CD4-positive, alpha-beta T cell (primary cell): ENCODE measurements at regions not wholly inside any gene's neighbourhood (a gene's known extent, or its start where the extent isn't known, plus 50 kb on each side); places are given as distances from the start of the nearest gene placed in this dataset.

Source experiments
- ATAC-seq: fragments of 200-7000 bp; cut with Tn5 transposase; one replicate; pipeline ENCODE4 v1.10.0; 2022; ENCODE audit warnings: mild to moderate bottlenecking; ENCODE audit not compliant: poor library complexity
- CTCF ChIA-PET: fragments of 350-600 bp; sonication (Branson Sonifier 250); formaldehyde crosslinking; loops from one replicate; lab custom pipeline; 2021; ENCODE audit warnings: antibody characterized with exemption, inconsistent platforms; lab: Charles Lee
- POLR2A ChIA-PET: fragments of 350-600 bp; sonication (Branson Sonifier 250); formaldehyde crosslinking; loops from one replicate; lab custom pipeline; 2021; ENCODE audit warnings: antibody characterized with exemption, inconsistent platforms; lab: Charles Lee
- DNase-seq, 14 experiments: peaks; one replicate each; pipeline ENCODE4 v3.0.0-alpha.2; 2013 to 2020; ENCODE audit warnings: mixed read lengths in 2 of 14
- H3K27ac ChIP-seq, 2 donors: one replicate each; pipeline versions ENCODE4 v1.5.1 to v1.7.0; 2013; ENCODE audit warnings: low read length in 2 of 2, low read depth in 1 of 2, mild to moderate bottlenecking in 1 of 2
- H3K27me3 ChIP-seq, 2 experiments: 1 replicate in 1 of 2; 2 replicates in 1 of 2; pipeline versions ENCODE4 v1.6.1 to v1.7.0; 2013; ENCODE audit warnings: low read length in 2 of 2, control low read depth in 1 of 2, mild to moderate bottlenecking in 1 of 2, moderate library complexity in 1 of 2; ENCODE audit not compliant: insufficient read depth in 2 of 2, control insufficient read depth in 1 of 2
- H3K36me3 ChIP-seq: one replicate; pipeline ENCODE4 v1.6.1; 2013; ENCODE audit warnings: low read length, control low read depth; ENCODE audit not compliant: insufficient read depth
- H3K4me1 ChIP-seq: one replicate; pipeline ENCODE4 v1.6.1; 2013; ENCODE audit warnings: low read length, control low read depth; ENCODE audit not compliant: insufficient read depth
- H3K4me3 ChIP-seq: one replicate; pipeline ENCODE4 v1.5.1; 2013; ENCODE audit warnings: mild to moderate bottlenecking, low read length, moderate library complexity
- H3K9me3 ChIP-seq, 2 experiments: 1 replicate in 1 of 2; 2 replicates in 1 of 2; pipeline versions ENCODE4 v1.6.1 to v1.7.0; 2013; ENCODE audit warnings: low read length in 2 of 2, mild to moderate bottlenecking in 2 of 2, control low read depth in 1 of 2, moderate library complexity in 1 of 2; ENCODE audit not compliant: control insufficient read depth in 1 of 2, insufficient read depth in 1 of 2
- H3K27ac Mint-ChIP-seq: one replicate; pipeline ENCODE4 v1.8.0; 2020; ENCODE audit warnings: mixed read lengths
- H3K27me3 Mint-ChIP-seq: one replicate; pipeline ENCODE4 v1.8.0; 2021; ENCODE audit warnings: mixed read lengths
- H3K36me3 Mint-ChIP-seq: one replicate; pipeline ENCODE4 v1.8.0; 2021; ENCODE audit warnings: low read depth, mixed read lengths
- H3K4me1 Mint-ChIP-seq: one replicate; pipeline ENCODE4 v1.8.0; 2021; ENCODE audit warnings: low read depth, mixed read lengths
- H3K4me3 Mint-ChIP-seq: one replicate; pipeline ENCODE4 v1.8.0; 2020; ENCODE audit warnings: mild to moderate bottlenecking, mixed read lengths
- H3K9me3 Mint-ChIP-seq: one replicate; pipeline ENCODE4 v1.8.0; 2020; ENCODE audit warnings: mixed read lengths
- intact Hi-C, 2 experiments: fragments of 100-400 bp; cut with DNase I in 1 of 2; cut with micrococcal nuclease in 1 of 2; formaldehyde crosslinking; loops; one replicate each; pipeline versions ENCODE4 v1.15.1 to v1.9.0; 2023 to 2025; cut with DNase I, micrococcal nuclease
- TF ChIP-seq, protein P1 (sequence below): fragments of 200-600 bp; IDR thresholded peaks from one replicate; pipeline ENCODE4 v1.8.0; 2022; ENCODE audit warnings: antibody characterized with exemption, mild to moderate bottlenecking

DNA sequence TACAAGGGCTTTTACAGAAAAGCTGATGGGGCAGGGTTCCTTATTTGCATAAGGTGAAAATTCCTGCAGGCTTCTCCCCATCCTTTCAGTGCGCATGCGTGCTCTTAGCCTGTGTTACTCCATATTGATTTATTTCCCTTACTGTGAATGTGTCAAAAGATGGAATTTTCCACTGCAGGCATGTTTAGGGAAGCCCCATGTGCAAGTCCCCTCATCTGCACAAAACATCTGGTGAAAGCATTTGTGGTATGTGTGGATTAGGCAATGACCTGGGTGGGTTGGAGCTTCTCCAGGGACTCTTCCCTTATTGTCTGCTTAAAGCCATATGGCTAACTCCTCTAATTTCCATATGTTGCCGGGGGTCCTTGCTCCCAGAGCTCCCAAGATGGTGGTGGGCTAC is 912.7 kb upstream of the LRFN5 start:
- Histone ChIP-seq H3K4me1 (no peaks in the 10 kb centered on the region), H3K4me3 (no peak overlapping the region), H3K36me3 (no peaks in the 10 kb centered on the region), H3K9me3 (peaks cover 0 to 4% of the 10 kb centered on the region in 2 experiments), H3K27ac (no peak overlapping the region), H3K27me3 (no peaks in the 10 kb centered on the region)
- no peak overlapping the region for H3K4me3 Mint-ChIP-seq
- intact Hi-C loops, result no loop called here
- H3K27ac Mint-ChIP-seq, result no peak overlapping the region
- no peaks in the 10 kb centered on the region for H3K9me3 Mint-ChIP-seq
- ATAC-seq (no peak), DNase-seq (no peak)
- H3K36me3 Mint-ChIP-seq, result no peaks in the 10 kb centered on the region
- TF ChIP-seq, protein P1, sequence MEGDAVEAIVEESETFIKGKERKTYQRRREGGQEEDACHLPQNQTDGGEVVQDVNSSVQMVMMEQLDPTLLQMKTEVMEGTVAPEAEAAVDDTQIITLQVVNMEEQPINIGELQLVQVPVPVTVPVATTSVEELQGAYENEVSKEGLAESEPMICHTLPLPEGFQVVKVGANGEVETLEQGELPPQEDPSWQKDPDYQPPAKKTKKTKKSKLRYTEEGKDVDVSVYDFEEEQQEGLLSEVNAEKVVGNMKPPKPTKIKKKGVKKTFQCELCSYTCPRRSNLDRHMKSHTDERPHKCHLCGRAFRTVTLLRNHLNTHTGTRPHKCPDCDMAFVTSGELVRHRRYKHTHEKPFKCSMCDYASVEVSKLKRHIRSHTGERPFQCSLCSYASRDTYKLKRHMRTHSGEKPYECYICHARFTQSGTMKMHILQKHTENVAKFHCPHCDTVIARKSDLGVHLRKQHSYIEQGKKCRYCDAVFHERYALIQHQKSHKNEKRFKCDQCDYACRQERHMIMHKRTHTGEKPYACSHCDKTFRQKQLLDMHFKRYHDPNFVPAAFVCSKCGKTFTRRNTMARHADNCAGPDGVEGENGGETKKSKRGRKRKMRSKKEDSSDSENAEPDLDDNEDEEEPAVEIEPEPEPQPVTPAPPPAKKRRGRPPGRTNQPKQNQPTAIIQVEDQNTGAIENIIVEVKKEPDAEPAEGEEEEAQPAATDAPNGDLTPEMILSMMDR, result no peak
- ChIA-PET POLR2A (no interaction called here), CTCF (no interaction called here)
- H3K4me1 Mint-ChIP-seq, result no peaks in the 10 kb centered on the region
- H3K27me3 Mint-ChIP-seq, result no peaks in the 10 kb centered on the region

DNA sequence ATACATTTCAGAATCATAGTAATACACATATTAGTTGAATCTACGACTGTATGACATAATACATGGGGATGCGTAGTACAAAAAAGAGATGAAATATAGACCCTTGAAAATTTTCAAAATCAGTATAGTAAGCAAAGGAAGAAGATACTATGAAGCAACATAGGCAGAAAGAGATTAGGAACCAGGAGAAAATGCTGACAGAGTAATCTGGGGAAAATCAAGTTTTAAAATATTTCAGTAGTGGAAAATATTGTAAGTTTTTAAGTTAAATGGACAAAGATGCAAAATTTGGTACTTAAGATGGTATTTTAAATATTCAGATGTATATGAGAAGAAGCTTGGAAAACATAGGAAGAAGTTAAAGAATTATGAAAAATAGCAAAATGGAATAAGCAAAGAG is 915.6 kb upstream of the LRFN5 start:
- peaks cover 0 to 4% of the 10 kb centered on the region in 2 experiments for H3K9me3 ChIP-seq
- H3K4me3 ChIP-seq, result no peak overlapping the region
- ChIA-PET CTCF (no interaction called here), POLR2A (no interaction called here)
- no peak for DNase-seq
- no peaks in the 10 kb centered on the region for H3K4me1 ChIP-seq
- intact Hi-C loops, result no loop called here
- TF ChIP-seq, protein P1, result no peak
- no peak for ATAC-seq
- no peak overlapping the region for H3K4me3 Mint-ChIP-seq
- H3K27ac Mint-ChIP-seq, result no peak overlapping the region
- no peaks in the 10 kb centered on the region for H3K27me3 ChIP-seq
- H3K36me3 ChIP-seq, result no peaks in the 10 kb centered on the region
- no peak overlapping the region for H3K27ac ChIP-seq
- H3K27me3 Mint-ChIP-seq, result no peaks in the 10 kb centered on the region
- H3K36me3 Mint-ChIP-seq, result no peaks in the 10 kb centered on the region
- no peaks in the 10 kb centered on the region for H3K4me1 Mint-ChIP-seq
- no peaks in the 10 kb centered on the region for H3K9me3 Mint-ChIP-seq

DNA sequence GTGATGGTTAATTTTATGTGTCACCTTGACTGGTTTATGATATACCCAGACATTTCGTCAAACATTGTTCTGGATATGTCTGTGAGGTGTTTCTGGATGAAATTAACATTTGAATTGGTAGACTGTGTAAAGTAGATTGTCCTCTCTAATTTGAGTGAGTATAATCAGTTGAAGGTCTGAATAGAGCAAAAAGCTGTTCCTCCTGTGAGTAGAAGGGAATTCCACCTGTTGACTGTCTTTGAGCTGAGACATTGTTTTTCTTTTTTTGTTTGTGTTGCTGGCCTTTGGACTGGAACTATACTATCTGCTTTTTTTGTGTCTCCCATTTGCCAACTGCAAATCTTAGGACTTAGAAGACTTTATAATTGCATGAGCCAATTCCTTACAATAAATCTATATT is 920.9 kb upstream of the LRFN5 start:
- Mint-ChIP-seq H3K9me3 (peaks cover 6% of the 10 kb centered on the region), H3K27ac (no peak overlapping the region), H3K4me3 (no peak overlapping the region), H3K36me3 (no peaks in the 10 kb centered on the region), H3K4me1 (no peaks in the 10 kb centered on the region), H3K27me3 (no peaks in the 10 kb centered on the region)
- Histone ChIP-seq H3K4me1 (no peaks in the 10 kb centered on the region), H3K4me3 (no peak overlapping the region), H3K36me3 (no peaks in the 10 kb centered on the region), H3K9me3 (peaks cover 0 to 3% of the 10 kb centered on the region in 2 experiments), H3K27ac (no peak overlapping the region), H3K27me3 (no peaks in the 10 kb centered on the region)
- DNase-seq, result no peak
- POLR2A ChIA-PET, result no interaction called here
- TF ChIP-seq, protein P1, result no peak
- ATAC-seq, result no peak
- intact Hi-C loops, result no loop called here
- CTCF ChIA-PET, result no interaction called here
